GM12892 (cell line): ENCODE measurements at regions not wholly inside any gene's neighbourhood (a gene's known extent, or its start where the extent isn't known, plus 50 kb on each side); places are given as distances from the start of the nearest gene placed in this dataset.

ENCODE experiments used
- DNase-seq: peaks from one replicate; pipeline ENCODE4 v3.0.0; 2011; ENCODE audit not compliant: insufficient read length
- FAIRE-seq: peaks from 2 replicates; lab custom pipeline; 2011; peaks lifted over from hg19 to GRCh38; lab: Jason Lieb, UNC
- POLR2A ChIP-seq: IDR thresholded peaks from 2 replicates; pipeline ENCODE4 v1.6.1; 2011; ENCODE audit warnings: low read depth, low read length, control low read depth
- POLR2AphosphoS5 ChIP-seq: IDR thresholded peaks from 2 replicates; pipeline ENCODE4 v1.6.1; 2011; ENCODE audit warnings: low read depth, low read length, control low read depth
- TAF1 ChIP-seq: IDR thresholded peaks from 2 replicates; pipeline ENCODE4 v1.6.1; 2011; ENCODE audit warnings: low read depth, mild to moderate bottlenecking, control low read depth, low read length, borderline replicate concordance

GRCh38 chr7:24401628-24402593, 117.9 kb downstream of the NPY start:
- TF ChIP-seq POLR2A: no peak
- no peak for TF ChIP-seq POLR2AphosphoS5
- no peak for TF ChIP-seq TAF1
- FAIRE-seq: peak; percentile 82
- DNase-seq: no peak

DNA sequence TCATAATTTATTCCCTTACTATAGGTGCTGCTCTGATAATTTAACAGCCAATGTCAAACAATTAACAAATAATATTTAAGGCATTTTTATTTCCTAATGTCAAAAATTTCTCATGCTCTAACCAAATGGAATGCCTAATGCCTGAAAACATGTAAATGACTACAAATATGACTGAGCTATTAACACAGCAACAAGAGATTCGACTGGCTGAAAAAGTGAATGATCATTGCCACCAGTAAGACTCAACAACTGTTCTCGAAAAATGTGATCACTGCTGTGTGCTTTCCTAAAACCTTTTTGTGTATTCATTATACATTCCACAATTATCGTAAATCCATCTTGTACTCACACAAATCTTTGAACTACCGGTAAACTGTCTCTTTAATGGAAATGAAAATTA, 118.7 kb downstream of the NPY start:
- FAIRE-seq (no peak), DNase-seq (no peak)
- TF ChIP-seq POLR2A: no peak
- TF ChIP-seq POLR2AphosphoS5: no peak
- TF ChIP-seq TAF1: no peak

DNA sequence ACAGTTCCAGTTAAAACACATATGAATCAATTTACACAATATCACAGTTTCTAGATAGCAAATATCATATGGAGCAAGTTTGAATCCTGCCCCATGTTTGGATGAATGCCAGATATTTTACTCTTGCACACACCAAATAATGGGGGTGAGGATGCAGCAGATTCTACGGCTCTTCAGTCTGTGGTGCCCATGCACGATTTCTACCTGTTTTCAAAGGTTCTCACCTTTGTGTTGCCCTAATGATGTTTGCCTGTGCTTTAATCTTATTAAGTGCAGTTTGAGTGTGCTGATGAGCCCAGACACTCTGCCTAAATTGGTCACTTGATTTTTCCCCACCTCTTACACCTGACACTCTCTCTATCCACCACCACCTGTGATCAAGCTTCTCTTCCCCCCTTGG, 119.6 kb downstream of the NPY start:
- DNase-seq (no peak), FAIRE-seq (no peak)
- TF ChIP-seq POLR2AphosphoS5 (no peak), TAF1 (no peak)

DNA sequence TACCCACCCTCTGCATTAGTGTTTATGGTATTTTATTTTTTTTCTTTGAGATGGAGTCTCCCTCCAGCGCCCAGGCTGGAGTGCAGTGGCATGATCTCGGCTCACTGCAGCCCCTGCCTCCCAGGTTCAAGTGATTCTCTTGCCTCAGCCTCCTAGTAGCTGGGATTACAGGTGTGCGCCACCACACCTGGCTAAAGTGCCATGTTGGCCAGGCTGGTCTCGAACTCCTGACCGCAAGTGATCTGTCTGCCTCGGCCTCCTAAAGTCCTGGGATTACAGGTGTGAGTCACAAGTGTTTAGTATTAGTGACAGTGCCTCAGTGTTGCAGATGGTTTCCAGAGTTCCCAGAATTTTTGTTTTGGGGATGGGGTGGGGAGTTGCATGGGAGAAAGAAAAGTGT, 120.3 kb downstream of the NPY start:
- DNase-seq: no peak
- FAIRE-seq: no peak
- no peak for TF ChIP-seq POLR2A
- no peak for TF ChIP-seq TAF1
- no peak for TF ChIP-seq POLR2AphosphoS5

DNA sequence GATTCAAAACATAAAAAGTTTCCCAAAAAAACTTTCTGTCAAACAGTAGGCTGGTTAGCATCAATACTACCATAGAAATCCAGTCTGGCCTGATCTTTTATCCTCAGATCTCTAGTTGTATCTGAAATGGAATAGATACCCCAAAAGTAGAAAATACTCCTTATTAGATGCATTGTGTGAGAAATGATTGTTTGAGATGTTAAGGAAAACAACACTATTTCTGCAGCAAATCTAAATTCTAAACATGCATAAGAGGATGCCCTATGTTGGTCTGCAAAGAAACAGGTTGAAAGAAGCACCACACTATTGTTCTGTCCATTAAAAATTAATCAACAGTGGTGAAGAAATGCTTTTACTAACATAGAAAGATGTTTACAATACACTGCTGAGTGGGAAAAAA, 121.0 kb downstream of the NPY start:
- no peak for FAIRE-seq
- TF ChIP-seq POLR2AphosphoS5 (no peak), POLR2A (no peak), TAF1 (no peak)
- no peak for DNase-seq

DNA sequence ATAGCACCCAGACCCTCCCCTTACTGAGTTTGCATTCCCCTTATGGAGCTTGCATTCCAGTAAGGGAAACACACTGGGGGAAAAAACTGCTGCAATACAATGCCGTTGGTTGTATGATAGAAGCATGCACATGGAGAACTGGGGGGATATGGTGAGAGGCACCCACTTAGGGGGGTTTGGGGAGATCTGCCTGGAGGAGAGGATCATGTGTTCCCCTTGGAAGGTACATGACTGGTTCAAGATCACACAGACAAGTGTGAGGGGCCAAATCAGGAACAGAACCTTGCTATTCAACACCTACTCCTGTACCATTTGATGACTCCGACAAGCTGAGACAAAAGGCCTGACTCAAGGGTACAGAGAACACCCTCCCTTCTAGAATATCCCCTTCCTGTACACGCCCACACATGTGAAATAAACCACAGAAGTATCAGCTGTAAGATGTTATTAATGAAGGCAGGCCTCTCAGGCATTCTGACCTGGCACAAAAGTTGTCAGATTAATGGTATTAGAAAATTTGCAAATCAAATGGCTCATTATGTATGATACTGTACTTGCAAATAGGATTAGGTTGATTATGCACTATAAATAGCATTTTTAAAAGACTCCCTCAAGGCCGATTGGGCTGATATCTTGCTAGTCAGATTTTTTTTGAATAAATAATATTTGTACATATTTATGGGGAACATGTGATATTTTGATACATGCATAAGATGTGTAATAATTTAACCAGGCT, 122.2 kb downstream of the NPY start:
- DNase-seq: no peak
- no peak for TF ChIP-seq POLR2AphosphoS5
- TF ChIP-seq TAF1: no peak
- TF ChIP-seq POLR2A: no peak
- FAIRE-seq: peak; percentile 88

DNA sequence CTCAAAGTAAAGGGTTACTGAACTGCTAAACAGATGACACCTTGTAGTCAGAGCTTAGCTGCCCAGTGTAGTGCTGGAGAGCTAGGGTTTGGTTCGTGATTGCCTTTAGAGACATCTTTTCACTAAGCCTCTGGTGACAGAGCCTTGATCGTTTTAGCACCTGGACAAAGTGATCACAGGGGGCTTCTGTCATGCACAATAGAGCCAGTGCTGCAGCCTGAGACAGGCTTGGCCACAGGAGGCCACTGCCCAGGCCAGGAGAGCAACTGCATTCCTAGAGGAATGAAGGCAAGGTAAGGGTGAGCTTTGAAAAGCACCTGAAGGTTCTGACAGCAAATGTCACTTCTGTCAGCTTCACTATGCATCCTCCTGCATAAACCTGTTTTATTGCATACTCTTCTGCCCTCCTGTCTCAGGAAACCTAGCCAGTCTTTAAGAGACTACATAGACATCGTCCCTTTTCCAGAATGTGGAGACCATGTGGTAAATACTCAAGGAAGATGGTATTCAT, 122.9 kb downstream of the NPY start:
- no peak for DNase-seq
- TF ChIP-seq POLR2A: no peak
- no peak for TF ChIP-seq TAF1
- TF ChIP-seq POLR2AphosphoS5: no peak
- no peak for FAIRE-seq

GRCh38 chr7:24407965-24408364, 124.0 kb downstream of the NPY start:
- TF ChIP-seq POLR2A (no peak), TAF1 (no peak), POLR2AphosphoS5 (no peak)
- no peak for DNase-seq
- no peak for FAIRE-seq

- FAIRE-seq: no peak
- no peak for TF ChIP-seq TAF1
- no peak for TF ChIP-seq POLR2AphosphoS5
- TF ChIP-seq POLR2A: no peak
- no peak for DNase-seq
These were observed 124.9 kb downstream of the NPY start for GRCh38 chr7:24408798-24409430.

DNA sequence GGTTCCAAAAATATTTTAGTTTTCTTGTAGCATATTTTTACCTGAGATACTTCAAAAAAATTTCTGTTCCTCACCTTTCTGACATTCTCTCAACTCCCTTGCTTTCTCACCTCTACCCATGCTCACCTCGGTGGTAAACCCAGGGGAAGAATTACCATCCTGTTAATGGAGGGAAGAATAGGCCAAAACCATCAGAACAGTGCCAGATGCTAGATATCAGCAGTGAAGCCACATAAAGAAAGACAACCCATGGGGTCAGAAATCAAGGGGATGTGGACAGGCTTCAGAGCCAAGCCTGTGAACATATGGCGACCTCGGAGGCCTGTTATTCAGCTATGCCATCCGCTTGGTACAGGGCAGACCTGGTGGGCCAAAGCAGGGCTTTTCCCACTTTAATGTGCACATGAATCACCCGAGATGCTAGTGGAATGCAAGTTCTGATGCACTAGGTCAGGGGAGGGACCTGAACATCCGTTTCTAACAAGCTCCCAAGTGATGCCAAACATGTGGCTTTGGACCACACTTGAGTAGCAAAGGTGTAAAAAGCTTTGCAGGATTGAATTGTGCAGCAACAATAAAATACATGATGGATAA, 125.5 kb downstream of the NPY start:
- TF ChIP-seq TAF1 (no peak), POLR2AphosphoS5 (no peak), POLR2A (no peak)
- no peak for FAIRE-seq
- no peak for DNase-seq

DNA sequence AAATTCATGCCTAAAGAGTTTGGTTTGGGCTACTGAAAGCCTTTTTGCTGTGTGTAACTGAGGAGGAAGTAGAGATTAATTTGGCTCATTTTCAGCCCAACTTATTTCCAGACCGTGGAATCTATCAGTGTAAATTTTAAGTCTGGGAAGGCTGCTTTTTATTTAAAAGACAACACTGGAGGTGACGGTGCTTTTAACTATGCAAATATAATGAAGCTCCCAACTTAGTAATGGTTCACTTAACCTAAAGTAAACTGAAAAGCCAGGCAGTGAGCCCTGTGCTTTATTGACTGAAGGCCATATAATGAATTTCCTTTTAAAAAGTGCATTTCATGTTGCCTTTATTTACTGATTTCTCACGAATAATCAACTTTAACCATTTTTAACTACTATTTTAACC, 127.2 kb downstream of the NPY start:
- DNase-seq: no peak
- peak; percentile 9 for FAIRE-seq
- TF ChIP-seq TAF1 (no peak), POLR2AphosphoS5 (no peak)
